NB4 (cell line): ENCODE measurements at regions not wholly inside any gene's neighbourhood (a gene's known extent, or its start where the extent isn't known, plus 50 kb on each side); places are given as distances from the start of the nearest gene placed in this dataset.

Experiments used
- POLR2A ChIP-seq: IDR thresholded peaks from 2 replicates; pipeline ENCODE4 v1.6.1; 2011; ENCODE audit warnings: mild to moderate bottlenecking; ENCODE audit not compliant: insufficient read length; ENCODE audit errors: extremely low read depth
- TF ChIP-seq, protein P1 (sequence below): IDR thresholded peaks from one replicate; pipeline ENCODE4 v1.5.1; 2012; ENCODE audit warnings: low read depth, low read length
- TF ChIP-seq, protein P2 (sequence below): IDR thresholded peaks from 2 replicates; pipeline ENCODE4 v1.6.1; 2011; ENCODE audit warnings: low read depth, low read length

DNA sequence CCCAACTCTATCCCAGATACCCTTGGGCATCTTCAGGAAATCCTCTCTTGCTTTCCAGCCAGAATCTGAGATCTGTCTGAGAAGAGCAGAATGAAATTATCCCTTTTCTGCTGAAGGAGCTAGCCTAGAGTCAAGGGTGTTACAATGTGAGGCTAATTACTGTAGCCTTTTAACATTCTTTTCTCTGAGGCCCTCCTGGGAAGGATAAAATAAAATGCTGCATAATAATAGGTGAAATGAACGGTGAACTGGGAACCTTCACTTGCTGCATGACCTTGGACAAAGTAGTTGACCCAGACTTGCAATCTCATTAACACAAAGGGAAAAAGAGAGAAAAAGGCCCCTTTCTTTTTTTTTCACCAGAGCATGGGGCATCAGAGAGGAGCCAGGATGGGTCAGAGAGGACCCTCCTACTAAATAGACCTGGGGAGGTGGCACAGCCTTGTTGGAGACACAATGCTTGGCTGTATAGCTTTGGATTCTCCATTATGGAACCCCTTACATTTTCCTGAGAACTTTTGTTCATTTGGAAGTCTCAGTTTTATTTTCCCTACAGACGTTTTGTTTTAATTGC, 137.0 kb upstream of the LIPC start:
- TF ChIP-seq POLR2A = no peak
- TF ChIP-seq, protein P1, sequence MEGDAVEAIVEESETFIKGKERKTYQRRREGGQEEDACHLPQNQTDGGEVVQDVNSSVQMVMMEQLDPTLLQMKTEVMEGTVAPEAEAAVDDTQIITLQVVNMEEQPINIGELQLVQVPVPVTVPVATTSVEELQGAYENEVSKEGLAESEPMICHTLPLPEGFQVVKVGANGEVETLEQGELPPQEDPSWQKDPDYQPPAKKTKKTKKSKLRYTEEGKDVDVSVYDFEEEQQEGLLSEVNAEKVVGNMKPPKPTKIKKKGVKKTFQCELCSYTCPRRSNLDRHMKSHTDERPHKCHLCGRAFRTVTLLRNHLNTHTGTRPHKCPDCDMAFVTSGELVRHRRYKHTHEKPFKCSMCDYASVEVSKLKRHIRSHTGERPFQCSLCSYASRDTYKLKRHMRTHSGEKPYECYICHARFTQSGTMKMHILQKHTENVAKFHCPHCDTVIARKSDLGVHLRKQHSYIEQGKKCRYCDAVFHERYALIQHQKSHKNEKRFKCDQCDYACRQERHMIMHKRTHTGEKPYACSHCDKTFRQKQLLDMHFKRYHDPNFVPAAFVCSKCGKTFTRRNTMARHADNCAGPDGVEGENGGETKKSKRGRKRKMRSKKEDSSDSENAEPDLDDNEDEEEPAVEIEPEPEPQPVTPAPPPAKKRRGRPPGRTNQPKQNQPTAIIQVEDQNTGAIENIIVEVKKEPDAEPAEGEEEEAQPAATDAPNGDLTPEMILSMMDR = no peak
- TF ChIP-seq, protein P2, sequence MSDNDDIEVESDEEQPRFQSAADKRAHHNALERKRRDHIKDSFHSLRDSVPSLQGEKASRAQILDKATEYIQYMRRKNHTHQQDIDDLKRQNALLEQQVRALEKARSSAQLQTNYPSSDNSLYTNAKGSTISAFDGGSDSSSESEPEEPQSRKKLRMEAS = no peak
